SU-DHL-6 (cell line): ENCODE measurements at regions not wholly inside any gene's neighbourhood (a gene's known extent, or its start where the extent isn't known, plus 50 kb on each side); places are given as distances from the start of the nearest gene placed in this dataset.

Experiments
- H2AFZ ChIP-seq: fragments of 200-600 bp; sonication (generic); 2 replicates; pipeline ENCODE4 v1.6.1; 2014; ENCODE audit warnings: low read depth, mild to moderate bottlenecking, moderate library complexity, mixed read lengths, antibody characterized with exemption, low read length; ENCODE audit not compliant: severe bottlenecking
- H3F3A ChIP-seq: fragments of 200-600 bp; shearing (Covaris generic); 2 replicates; pipeline ENCODE4 v1.6.0; 2016; ENCODE audit warnings: antibody characterized with exemption, mild to moderate bottlenecking; ENCODE audit not compliant: insufficient read depth
- H3K27ac ChIP-seq: fragments of 200-600 bp; sonication (generic); 2 replicates; pipeline ENCODE4 v1.5.1; 2016; ENCODE audit warnings: low read depth, mild to moderate bottlenecking, low read length, moderate library complexity, mixed read lengths
- H3K27me3 ChIP-seq: fragments of 200-600 bp; sonication (generic), shearing (Covaris generic); 2 replicates; pipeline ENCODE4 v1.6.0; 2014; ENCODE audit warnings: mild to moderate bottlenecking, low read length
- H3K36me3 ChIP-seq: fragments of 200-600 bp; sonication (generic); 2 replicates; pipeline ENCODE4 v1.6.1; 2014; ENCODE audit warnings: mild to moderate bottlenecking, low read length, mixed read lengths
- H3K4me2 ChIP-seq: fragments of 300-600, 200-600 bp; shearing (Covaris generic), sonication (generic); 2 replicates; pipeline ENCODE4 v1.6.0; 2014; ENCODE audit warnings: low read length, low read depth, mild to moderate bottlenecking; ENCODE audit not compliant: poor library complexity, severe bottlenecking
- H3K4me3 ChIP-seq: fragments of 200-600 bp; sonication (generic); 2 replicates; pipeline ENCODE4 v1.5.1; 2014; ENCODE audit warnings: antibody characterized with exemption, low read length, mild to moderate bottlenecking, mixed read lengths; ENCODE audit not compliant: insufficient read depth, poor library complexity, severe bottlenecking
- H3K79me2 ChIP-seq: fragments of 200-600 bp; sonication (generic); 2 replicates; pipeline ENCODE4 v1.6.1; 2014; ENCODE audit warnings: mild to moderate bottlenecking, low read length, moderate library complexity; ENCODE audit not compliant: insufficient read depth
- H3K9ac ChIP-seq: fragments of 200-600 bp; sonication (generic); 2 replicates; pipeline ENCODE4 v1.7.0; 2014; ENCODE audit warnings: mild to moderate bottlenecking, low read length
- H3K9me2 ChIP-seq: fragments of 200-600 bp; sonication (generic); replicated peaks from 2 replicates; pipeline ENCODE4 v1.6.1; 2014; ENCODE audit warnings: low read length; ENCODE audit not compliant: insufficient read depth
- H3K9me3 ChIP-seq: fragments of 200-600 bp; sonication (generic); 2 replicates; pipeline ENCODE4 v1.6.1; 2014; ENCODE audit warnings: low read length, mixed read lengths; ENCODE audit not compliant: insufficient read depth
- H4K20me1 ChIP-seq: fragments of 200-600 bp; sonication (generic); 2 replicates; pipeline ENCODE4 v1.6.1; 2014; ENCODE audit warnings: low read depth, mild to moderate bottlenecking, antibody characterized with exemption, low read length, moderate library complexity, mixed read lengths
- EZH2phosphoT487 ChIP-seq: fragments of 200-600 bp; sonication (generic), shearing (Covaris generic); conservative IDR thresholded peaks from 2 replicates; pipeline ENCODE4 v1.6.1; 2018; ENCODE audit warnings: mild to moderate bottlenecking, antibody characterized with exemption, low read length, moderate library complexity, mixed read lengths
- TF ChIP-seq, protein P1 (sequence below): fragments of 200-600 bp; sonication (generic); IDR thresholded peaks from one replicate; pipeline ENCODE4 v1.5.1; 2017; ENCODE audit warnings: antibody characterized with exemption, mild to moderate bottlenecking, low read length, moderate library complexity; ENCODE audit not compliant: insufficient read depth, poor library complexity, severe bottlenecking

- H3K27ac ChIP-seq: no peak overlapping the region
- H4K20me1 ChIP-seq: no peaks in the 10 kb centered on the region
- H3K9me2 ChIP-seq: no peaks in the 10 kb centered on the region
- TF ChIP-seq, protein P1, sequence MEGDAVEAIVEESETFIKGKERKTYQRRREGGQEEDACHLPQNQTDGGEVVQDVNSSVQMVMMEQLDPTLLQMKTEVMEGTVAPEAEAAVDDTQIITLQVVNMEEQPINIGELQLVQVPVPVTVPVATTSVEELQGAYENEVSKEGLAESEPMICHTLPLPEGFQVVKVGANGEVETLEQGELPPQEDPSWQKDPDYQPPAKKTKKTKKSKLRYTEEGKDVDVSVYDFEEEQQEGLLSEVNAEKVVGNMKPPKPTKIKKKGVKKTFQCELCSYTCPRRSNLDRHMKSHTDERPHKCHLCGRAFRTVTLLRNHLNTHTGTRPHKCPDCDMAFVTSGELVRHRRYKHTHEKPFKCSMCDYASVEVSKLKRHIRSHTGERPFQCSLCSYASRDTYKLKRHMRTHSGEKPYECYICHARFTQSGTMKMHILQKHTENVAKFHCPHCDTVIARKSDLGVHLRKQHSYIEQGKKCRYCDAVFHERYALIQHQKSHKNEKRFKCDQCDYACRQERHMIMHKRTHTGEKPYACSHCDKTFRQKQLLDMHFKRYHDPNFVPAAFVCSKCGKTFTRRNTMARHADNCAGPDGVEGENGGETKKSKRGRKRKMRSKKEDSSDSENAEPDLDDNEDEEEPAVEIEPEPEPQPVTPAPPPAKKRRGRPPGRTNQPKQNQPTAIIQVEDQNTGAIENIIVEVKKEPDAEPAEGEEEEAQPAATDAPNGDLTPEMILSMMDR: no peak
- no peak for TF ChIP-seq EZH2phosphoT487
- H3K4me3 ChIP-seq: no peak overlapping the region
- H2AFZ ChIP-seq: no peak overlapping the region
- H3K4me2 ChIP-seq: no peak overlapping the region
- no peaks in the 10 kb centered on the region for H3K27me3 ChIP-seq
- no peaks in the 10 kb centered on the region for H3K79me2 ChIP-seq
- H3K9me3 ChIP-seq: no peaks in the 10 kb centered on the region
- H3K36me3 ChIP-seq: no peaks in the 10 kb centered on the region
- H3F3A ChIP-seq: no peaks in the 10 kb centered on the region
- no peak overlapping the region for H3K9ac ChIP-seq
These were observed 157.3 kb upstream of the PPP2R2D start for GRCh38 chr10:131743190-131744151.

- no peak for TF ChIP-seq EZH2phosphoT487
- TF ChIP-seq, protein P1: no peak
These were observed 156.5 kb upstream of the PPP2R2D start for GRCh38 chr10:131744346-131744745.

GRCh38 chr10:131745591-131745990 is 155.2 kb upstream of the PPP2R2D start:
- Histone ChIP-seq H4K20me1 (no peaks in the 10 kb centered on the region), H3F3A (no peaks in the 10 kb centered on the region), H3K9me3 (no peaks in the 10 kb centered on the region), H3K9me2 (no peaks in the 10 kb centered on the region), H2AFZ (no peak overlapping the region), H3K4me3 (no peak overlapping the region), H3K9ac (no peak overlapping the region), H3K36me3 (no peaks in the 10 kb centered on the region), H3K27me3 (no peaks in the 10 kb centered on the region), H3K79me2 (no peaks in the 10 kb centered on the region), H3K27ac (no peak overlapping the region), H3K4me2 (no peak overlapping the region)
- no peak for TF ChIP-seq EZH2phosphoT487
- TF ChIP-seq, protein P1: no peak

More at GRCh38 chr10:131744346-131744745, 156.5 kb upstream of the PPP2R2D start:
- Histone ChIP-seq H3K4me3 (no peak overlapping the region), H3K27ac (no peak overlapping the region), H3K27me3 (no peaks in the 10 kb centered on the region), H3K79me2 (no peaks in the 10 kb centered on the region), H3K9me3 (no peaks in the 10 kb centered on the region), H4K20me1 (no peaks in the 10 kb centered on the region), H3K9me2 (no peaks in the 10 kb centered on the region), H3K9ac (no peak overlapping the region), H3K4me2 (no peak overlapping the region), H3F3A (no peaks in the 10 kb centered on the region), H3K36me3 (no peaks in the 10 kb centered on the region), H2AFZ (no peak overlapping the region)
